Small intestine (tissue), 7 donors: ENCODE measurements at regions not wholly inside any gene's neighbourhood (a gene's known extent, or its start where the extent isn't known, plus 50 kb on each side); places are given as distances from the start of the nearest gene placed in this dataset.

Experiments used
- DNase-seq, 2 donors: peaks; one replicate each; pipeline versions ENCODE4 v3.0.0 to v3.0.0-alpha.2; 2013
- FAIRE-seq: peaks from 2 replicates; lab custom pipeline; 2012; peaks lifted over from hg19 to GRCh38; lab: Jason Lieb, UNC
- H3K27ac ChIP-seq, 3 donors: one replicate each; pipeline ENCODE4 v1.5.1; 2013; ENCODE audit warnings: low read length in 2 of 3, mild to moderate bottlenecking in 2 of 3, control low read depth in 1 of 3, inconsistent platforms in 1 of 3, low read depth in 1 of 3, moderate library complexity in 1 of 3
- H3K27me3 ChIP-seq, 3 donors: one replicate each; pipeline ENCODE4 v1.6.1; 2013; ENCODE audit warnings: low read length in 3 of 3, inconsistent platforms in 1 of 3; ENCODE audit not compliant: control insufficient read depth in 3 of 3, insufficient read depth in 3 of 3
- H3K36me3 ChIP-seq, 3 donors: one replicate each; pipeline ENCODE4 v1.6.1; 2013; ENCODE audit warnings: low read length in 3 of 3, inconsistent platforms in 1 of 3, low read depth in 1 of 3, mild to moderate bottlenecking in 1 of 3, moderate library complexity in 1 of 3; ENCODE audit not compliant: control insufficient read depth in 3 of 3, insufficient read depth in 2 of 3
- H3K4me1 ChIP-seq, 3 donors: one replicate each; pipeline ENCODE4 v1.6.1; 2013; ENCODE audit warnings: low read length in 2 of 3, inconsistent platforms in 1 of 3, low read depth in 1 of 3, mild to moderate bottlenecking in 1 of 3, moderate library complexity in 1 of 3; ENCODE audit not compliant: control insufficient read depth in 3 of 3, insufficient read depth in 2 of 3
- H3K4me3 ChIP-seq, 3 donors: one replicate each; pipeline ENCODE4 v1.5.1; 2013; ENCODE audit warnings: low read length in 3 of 3, control low read depth in 1 of 3, inconsistent platforms in 1 of 3, low read depth in 1 of 3, mild to moderate bottlenecking in 1 of 3, moderate library complexity in 1 of 3
- H3K9me3 ChIP-seq, 2 donors: one replicate each; pipeline ENCODE4 v1.6.1; 2013; ENCODE audit warnings: low read depth in 1 of 2, low read length in 1 of 2; ENCODE audit not compliant: control insufficient read depth in 2 of 2, insufficient read depth in 1 of 2
- WGBS, 3 donors: extraction: QIAGEN DNeasy Blood & Tissue Kit; methylation state at CpG; one replicate each; pipeline ENCODE4 v1.1.7; 2013; 5-methylcytosine and 5-hydroxymethylcytosine counted together
- donor health status: healthy with polysubstance abuse.
- donor health status: control.
- donor health status: control.
- donor health status: Bipolar disorder and iron deficiency.
- donor health status: healthy.

DNA sequence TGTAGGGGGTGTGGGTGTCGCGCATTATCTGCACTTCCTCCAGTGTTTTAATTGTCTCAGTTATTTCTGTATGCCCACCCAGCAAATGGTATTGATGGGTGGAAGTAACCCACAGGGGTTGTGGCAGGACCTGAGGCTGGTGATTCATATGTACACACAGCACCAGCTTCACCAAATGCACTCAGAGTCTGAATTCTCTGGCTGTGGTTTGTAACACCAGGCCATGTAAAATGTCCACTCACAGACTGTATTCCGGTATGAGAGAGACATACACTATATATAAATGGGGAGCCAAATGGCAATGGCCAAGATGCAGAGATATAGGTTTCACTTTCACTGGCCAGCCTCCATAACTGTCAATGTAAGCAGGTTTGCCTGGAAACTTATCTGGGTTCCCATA is 76.3 kb upstream of the FBXL4 start:
- DNase-seq, result no peak

DNA sequence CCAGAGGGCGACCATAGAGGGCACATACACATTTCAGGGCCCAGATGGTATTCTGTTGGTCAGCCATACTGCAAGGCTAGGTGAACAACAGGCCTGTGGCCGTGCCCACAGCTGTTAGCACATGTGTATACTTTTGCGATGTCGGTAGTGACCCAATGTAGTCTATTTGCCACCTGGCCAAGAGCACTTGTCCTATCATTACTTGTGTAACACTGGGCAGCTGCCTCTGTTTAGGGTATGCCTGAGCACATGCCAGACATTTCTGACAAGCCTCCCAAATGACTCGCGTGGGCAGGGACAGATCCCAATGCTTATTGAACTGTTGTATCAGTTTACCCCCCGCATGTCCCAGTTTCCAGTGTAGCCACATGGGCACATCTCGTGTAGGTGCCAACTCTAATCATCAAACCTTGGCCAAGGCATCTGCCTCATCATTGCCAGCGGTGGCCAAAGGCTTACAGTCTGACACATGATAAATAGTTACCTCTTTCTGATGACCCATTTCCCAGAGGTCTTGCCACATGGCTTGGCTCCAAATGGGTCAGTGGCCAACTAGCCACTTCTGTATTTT is 74.4 kb upstream of the FBXL4 start:
- no peak overlapping the region for H3K4me3 ChIP-seq
- H3K4me1 ChIP-seq, result no peaks in the 10 kb centered on the region
- no peaks in the 10 kb centered on the region for H3K36me3 ChIP-seq
- peaks cover 0 to 22% of the 10 kb centered on the region in 2 donors for H3K9me3 ChIP-seq
- FAIRE-seq (no peak), DNase-seq (no peak)
- 72 to 84% (median 82%) methylated on average over 9 of the region's 9 CpGs for WGBS, 3 donors
- no peaks in the 10 kb centered on the region for H3K27me3 ChIP-seq
- H3K27ac ChIP-seq, result no peak overlapping the region

More for the DNA sequence above, 76.3 kb upstream of the FBXL4 start:
- Histone ChIP-seq H3K9me3 (peaks cover 0 to 22% of the 10 kb centered on the region in 2 donors), H3K27me3 (no peaks in the 10 kb centered on the region), H3K27ac (no peak overlapping the region), H3K4me1 (no peaks in the 10 kb centered on the region), H3K4me3 (no peak overlapping the region), H3K36me3 (no peaks in the 10 kb centered on the region)
- 94 to 98% (median 97%) methylated on average over 3 of the region's 3 CpGs for WGBS, 3 donors
- FAIRE-seq, result no peak

DNA sequence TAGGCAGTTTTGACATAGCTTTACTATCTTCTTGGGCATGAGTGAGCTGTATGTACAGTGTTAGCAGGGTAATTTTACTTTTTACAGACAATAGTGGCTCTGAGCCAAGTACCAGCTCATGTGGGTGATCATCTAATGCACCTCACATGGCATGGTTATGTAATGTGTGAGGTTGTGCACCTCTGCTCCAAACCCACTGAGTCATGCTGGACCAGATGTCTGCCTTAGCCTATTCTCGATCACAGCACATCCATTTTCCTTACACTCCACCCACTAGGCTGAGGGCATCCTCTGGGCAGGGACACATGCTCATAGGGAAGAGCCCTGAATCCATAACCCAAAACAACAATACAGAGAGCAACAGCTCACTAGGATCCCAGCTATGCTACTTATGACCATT is 71.6 kb upstream of the FBXL4 start:
- H3K4me3 ChIP-seq, result no peak overlapping the region
- FAIRE-seq (no peak), DNase-seq (no peak)
- no peaks in the 10 kb centered on the region for H3K36me3 ChIP-seq
- no peaks in the 10 kb centered on the region for H3K9me3 ChIP-seq
- H3K27ac ChIP-seq, result no peak overlapping the region
- WGBS, 3 donors, result 75 to 91% (median 82%) methylated on average over 1 of the region's 1 CpG
- no peaks in the 10 kb centered on the region for H3K27me3 ChIP-seq
- no peaks in the 10 kb centered on the region for H3K4me1 ChIP-seq

DNA sequence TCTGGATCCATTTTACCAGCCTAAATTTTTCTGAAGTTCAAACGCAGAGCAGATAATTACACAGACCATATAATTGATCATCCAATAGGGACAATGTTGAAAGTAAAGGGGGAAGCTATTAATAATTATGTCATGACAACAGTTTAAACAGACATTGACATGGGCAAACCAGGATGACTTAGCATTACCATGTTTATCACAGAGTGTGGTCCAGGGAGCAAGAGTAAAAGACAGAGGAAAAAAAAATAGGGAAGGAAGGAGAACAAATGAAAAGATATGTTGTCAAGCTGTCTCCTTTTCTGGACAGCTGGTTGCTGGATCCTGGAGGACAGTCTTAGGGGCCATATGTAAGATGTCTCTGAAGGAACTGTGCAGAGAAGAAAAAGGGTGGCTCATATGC is 69.4 kb upstream of the FBXL4 start:
- H3K36me3 ChIP-seq, result no peaks in the 10 kb centered on the region
- no peaks in the 10 kb centered on the region for H3K9me3 ChIP-seq
- DNase-seq, result no peak
- H3K27me3 ChIP-seq, result no peaks in the 10 kb centered on the region
- FAIRE-seq, result no peak
- H3K4me3 ChIP-seq, result no peak overlapping the region
- H3K4me1 ChIP-seq, result no peaks in the 10 kb centered on the region
- WGBS, 3 donors, result 24 to 47% (median 29%) methylated on average over 1 of the region's 1 CpG
- H3K27ac ChIP-seq, result no peak overlapping the region

DNA sequence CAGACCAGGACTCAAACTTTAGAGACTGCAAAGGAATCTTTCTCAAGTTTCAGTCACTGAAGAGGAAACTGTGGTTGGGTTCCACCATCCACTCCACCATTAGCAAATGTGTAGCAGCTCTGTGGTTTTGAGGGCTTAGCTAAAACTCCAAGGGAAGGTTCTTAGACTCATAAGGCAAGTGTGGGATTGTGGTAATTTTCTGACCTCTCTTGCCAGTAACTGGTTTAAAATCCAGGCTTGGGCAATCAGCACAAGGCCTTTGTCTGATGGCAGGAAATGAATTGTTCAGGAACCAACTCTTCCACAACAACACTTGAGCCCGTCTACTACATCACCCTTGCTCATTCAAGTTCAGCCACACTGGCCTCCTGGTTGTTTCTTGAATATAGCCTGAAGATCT is 68.6 kb upstream of the FBXL4 start:
- no peaks in the 10 kb centered on the region for H3K9me3 ChIP-seq
- DNase-seq, result no peak
- H3K36me3 ChIP-seq, result no peaks in the 10 kb centered on the region
- H3K27me3 ChIP-seq, result no peaks in the 10 kb centered on the region
- H3K27ac ChIP-seq, result no peak overlapping the region
- H3K4me1 ChIP-seq, result no peaks in the 10 kb centered on the region
- WGBS, 3 donors, result 57 to 84% (median 57%) methylated on average over 1 of the region's 1 CpG
- H3K4me3 ChIP-seq, result no peak overlapping the region
- no peak for FAIRE-seq

DNA sequence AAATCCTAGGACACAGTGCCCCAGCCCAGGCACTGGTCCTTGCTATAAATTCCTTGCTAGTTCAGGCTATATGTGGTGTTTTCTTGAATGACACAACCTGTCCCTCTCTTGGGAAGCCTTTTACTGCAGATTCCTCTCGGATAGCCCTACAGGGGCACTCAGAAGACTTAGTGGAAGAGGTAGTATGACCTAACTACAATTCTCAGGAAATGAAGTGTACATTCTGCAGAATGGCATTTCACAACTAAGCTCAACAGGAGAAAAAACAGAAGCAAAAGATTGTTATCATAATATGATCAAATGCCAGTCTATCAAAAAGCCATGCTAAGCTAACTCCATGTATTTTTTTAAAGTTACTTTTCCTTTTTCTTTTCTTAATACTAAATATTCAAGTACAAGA is 66.3 kb upstream of the FBXL4 start:
- H3K4me3 ChIP-seq, result no peak overlapping the region
- DNase-seq, result no peak
- no peaks in the 10 kb centered on the region for H3K36me3 ChIP-seq
- H3K4me1 ChIP-seq, result no peaks in the 10 kb centered on the region
- no peaks in the 10 kb centered on the region for H3K27me3 ChIP-seq
- no peaks in the 10 kb centered on the region for H3K9me3 ChIP-seq
- FAIRE-seq, result no peak
- H3K27ac ChIP-seq, result no peak overlapping the region
- WGBS, 3 donors, result 33 to 70% (median 62%) methylated on average over 1 of the region's 1 CpG

DNA sequence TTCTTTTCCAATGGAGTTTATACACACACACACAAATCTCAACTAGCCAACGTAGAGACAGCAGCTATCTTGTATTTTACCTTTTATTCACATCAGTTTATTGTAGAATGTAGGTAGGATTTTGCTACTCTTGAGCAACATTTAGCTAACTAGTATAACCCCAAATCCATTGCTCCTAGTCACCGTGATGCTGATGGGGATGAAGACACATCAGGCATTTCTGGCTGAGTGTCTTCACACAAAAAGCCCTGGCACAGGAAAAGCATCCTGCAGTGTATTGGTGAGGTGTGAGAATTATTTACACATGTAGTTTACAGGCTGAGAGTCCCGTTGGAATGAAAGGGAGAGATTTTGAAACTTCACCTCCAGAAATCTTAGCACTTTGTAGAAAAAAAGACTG is 65.9 kb upstream of the FBXL4 start:
- Histone ChIP-seq H3K27me3 (no peaks in the 10 kb centered on the region), H3K36me3 (no peaks in the 10 kb centered on the region), H3K4me3 (no peak overlapping the region), H3K4me1 (no peaks in the 10 kb centered on the region), H3K27ac (no peak overlapping the region), H3K9me3 (no peaks in the 10 kb centered on the region)
- WGBS, 3 donors, result 53 to 70% (median 54%) methylated on average over 3 of the region's 3 CpGs
- DNase-seq, result no peak
- no peak for FAIRE-seq

DNA sequence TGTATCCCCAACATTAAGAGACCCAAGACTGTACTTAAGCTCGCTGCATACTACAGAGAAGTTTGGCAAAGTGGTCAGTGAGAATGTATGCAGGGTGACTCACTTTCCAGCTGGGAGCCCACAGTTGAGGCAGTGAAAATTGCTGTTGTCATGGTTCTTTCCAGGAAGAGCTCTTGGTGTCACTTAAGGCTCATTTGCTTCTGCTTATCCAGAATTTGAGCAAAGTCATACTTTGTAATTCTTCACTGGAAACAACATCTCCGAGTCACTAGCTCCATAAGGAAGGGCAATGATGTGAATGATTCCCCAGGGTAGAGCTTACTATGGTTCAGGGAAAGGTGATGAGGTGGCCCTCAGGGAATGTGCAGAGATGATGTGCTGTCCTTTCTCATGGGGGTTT is 65.4 kb upstream of the FBXL4 start:
- no peaks in the 10 kb centered on the region for H3K36me3 ChIP-seq
- no peaks in the 10 kb centered on the region for H3K27me3 ChIP-seq
- 68 to 80% (median 78%) methylated on average over 2 of the region's 2 CpGs for WGBS, 3 donors
- FAIRE-seq, result no peak
- H3K4me3 ChIP-seq, result no peak overlapping the region
- no peak for DNase-seq
- no peaks in the 10 kb centered on the region for H3K4me1 ChIP-seq
- no peak overlapping the region for H3K27ac ChIP-seq
- H3K9me3 ChIP-seq, result no peaks in the 10 kb centered on the region

DNA sequence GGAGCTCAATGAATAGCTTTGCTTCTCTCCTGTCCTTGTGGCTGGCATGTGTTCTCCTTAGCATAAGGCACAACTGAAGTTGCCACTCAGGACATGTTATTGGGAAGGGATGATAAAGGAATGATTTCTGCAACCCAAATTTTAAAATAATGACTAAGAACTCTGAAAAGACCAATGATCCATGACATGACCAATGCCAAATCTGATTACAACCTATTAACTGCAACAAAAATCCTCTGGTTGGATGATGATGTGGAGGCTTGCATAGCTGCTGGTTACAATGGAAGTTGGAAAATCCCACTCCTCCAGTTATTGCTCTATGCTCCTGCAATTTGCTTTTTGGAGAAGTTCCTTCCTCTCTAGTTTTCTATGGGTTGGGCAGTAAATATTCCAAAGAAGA is 63.4 kb upstream of the FBXL4 start:
- no peak overlapping the region for H3K27ac ChIP-seq
- H3K4me1 ChIP-seq, result no peaks in the 10 kb centered on the region
- H3K4me3 ChIP-seq, result no peak overlapping the region
- FAIRE-seq (no peak), DNase-seq (no peak)
- no peaks in the 10 kb centered on the region for H3K9me3 ChIP-seq
- no peaks in the 10 kb centered on the region for H3K27me3 ChIP-seq
- H3K36me3 ChIP-seq, result no peaks in the 10 kb centered on the region
